ENCODE measurements at regions not wholly inside any gene's neighbourhood (a gene's known extent, or its start where the extent isn't known, plus 50 kb on each side); places are given as distances from the start of the nearest gene placed in this dataset.

GRCh38 chr5:2147504-2148311 is 265.0 kb upstream of the IRX4 start:
- DNase-seq (ENCODE audit: low read depth), result no peak

GRCh38 chr5:2143646-2144353 is 261.1 kb upstream of the IRX4 start:
- DNase-seq (ENCODE audit: low read depth), result no peak

GRCh38 chr5:2143088-2143487 is 260.4 kb upstream of the IRX4 start:
- DNase-seq (ENCODE audit: low read depth), result no peak

GRCh38 chr5:2142456-2142954 is 259.8 kb upstream of the IRX4 start:
- DNase-seq (ENCODE audit: low read depth), result no peak

- no peak for DNase-seq (ENCODE audit: low read depth)
Measured at GRCh38 chr5:2141254-2142000, 258.7 kb upstream of the IRX4 start.

- DNase-seq (ENCODE audit: low read depth), result no peak
Measured at GRCh38 chr5:2140501-2141175, 257.9 kb upstream of the IRX4 start.

GRCh38 chr5:2139478-2139877 is 256.8 kb upstream of the IRX4 start:
- no peak for DNase-seq (ENCODE audit: low read depth)

- no peak for DNase-seq (ENCODE audit: low read depth)
Measured at GRCh38 chr5:2138896-2139295, 256.2 kb upstream of the IRX4 start.

GRCh38 chr5:2137444-2138050 is 254.8 kb upstream of the IRX4 start:
- DNase-seq (ENCODE audit: low read depth), result no peak

GRCh38 chr5:2136728-2137333 is 254.1 kb upstream of the IRX4 start:
- no peak for DNase-seq (ENCODE audit: low read depth)

- no peak for DNase-seq (ENCODE audit: low read depth)
Measured at GRCh38 chr5:2135833-2136232, 253.1 kb upstream of the IRX4 start.

- DNase-seq (ENCODE audit: low read depth), result no peak
Measured at GRCh38 chr5:2135354-2135753, 252.6 kb upstream of the IRX4 start.

- peak; percentile 4 for DNase-seq (ENCODE audit: low read depth)
Measured at GRCh38 chr5:2134543-2135292, 252.0 kb upstream of the IRX4 start.

GRCh38 chr5:2133936-2134335 is 251.2 kb upstream of the IRX4 start:
- no peak for DNase-seq (ENCODE audit: low read depth)

GRCh38 chr5:2133080-2133479 is 250.4 kb upstream of the IRX4 start:
- no peak for DNase-seq (ENCODE audit: low read depth)

- no peak for DNase-seq (ENCODE audit: low read depth)
Measured at GRCh38 chr5:2132497-2132847, 249.7 kb upstream of the IRX4 start.

- DNase-seq (ENCODE audit: low read depth), result no peak
Measured at GRCh38 chr5:2131826-2132496, 249.2 kb upstream of the IRX4 start.

- DNase-seq (ENCODE audit: low read depth), result no peak
Measured at GRCh38 chr5:2131196-2131595, 248.5 kb upstream of the IRX4 start.

- DNase-seq (ENCODE audit: low read depth), result no peak
Measured at GRCh38 chr5:2130361-2130760, 247.6 kb upstream of the IRX4 start.
